ENCODE measurements at regions not wholly inside any gene's neighbourhood (a gene's known extent, or its start where the extent isn't known, plus 50 kb on each side); places are given as distances from the start of the nearest gene placed in this dataset.

DNA sequence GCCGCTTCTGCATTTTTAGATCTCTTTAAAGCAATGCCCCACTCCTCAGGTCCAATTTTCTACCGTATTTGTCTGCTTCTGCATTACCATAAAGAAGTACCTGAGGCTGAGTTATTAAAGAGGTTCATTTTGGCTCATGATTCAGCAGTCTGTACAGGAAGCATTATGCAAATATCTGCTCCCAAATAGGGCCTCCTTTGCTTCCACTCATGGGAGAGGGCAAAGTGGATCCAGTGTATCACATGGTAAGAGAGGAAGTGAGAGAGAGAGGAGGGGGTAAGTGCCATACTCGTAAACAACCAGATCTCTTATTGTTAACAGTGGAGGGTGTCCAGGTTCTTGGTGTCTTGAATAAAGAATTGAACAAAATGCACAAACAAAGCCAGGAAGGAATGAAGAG lies 316.1 kb upstream of the SEL1L start:
- DNase-seq, result no peak

DNA sequence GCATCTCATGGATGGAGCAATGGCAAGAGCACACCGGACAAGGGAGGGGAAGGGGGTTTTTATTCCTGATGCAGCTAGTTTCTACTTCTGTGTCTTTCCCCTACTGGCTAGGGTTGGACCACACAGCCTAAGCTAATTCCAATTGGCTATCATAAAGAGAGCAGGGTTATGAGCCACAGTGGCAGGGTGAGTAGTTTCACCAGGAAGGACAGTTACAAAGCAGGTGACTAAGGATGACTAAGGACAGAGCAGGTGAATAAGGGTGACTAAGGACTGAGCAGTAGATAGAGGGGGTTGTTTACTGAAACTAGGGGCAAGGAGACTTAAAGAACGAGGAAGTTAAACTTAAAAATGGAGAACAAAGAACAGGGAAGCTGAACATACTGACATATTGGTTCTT lies 321.4 kb upstream of the SEL1L start:
- no peak for DNase-seq

DNA sequence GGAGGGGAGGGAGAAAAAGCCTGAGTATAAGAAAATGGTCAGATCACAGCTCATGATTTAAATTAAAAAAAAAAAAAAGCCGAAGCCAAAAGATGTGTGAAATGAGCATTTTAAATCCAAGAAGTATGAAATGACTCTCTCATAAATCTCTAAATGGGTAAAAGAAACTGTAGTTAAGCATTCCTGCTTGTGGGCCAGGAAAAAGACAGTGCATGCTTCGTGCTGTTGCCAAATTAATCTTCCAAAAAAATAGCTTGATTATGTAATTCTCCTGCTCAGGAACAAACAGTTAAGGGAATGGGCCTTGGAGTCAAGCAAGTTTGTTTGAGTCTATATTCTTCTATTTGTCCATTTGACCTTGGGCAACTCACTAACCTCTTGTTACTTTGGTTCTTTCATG lies 325.4 kb upstream of the SEL1L start:
- no peak for DNase-seq

DNA sequence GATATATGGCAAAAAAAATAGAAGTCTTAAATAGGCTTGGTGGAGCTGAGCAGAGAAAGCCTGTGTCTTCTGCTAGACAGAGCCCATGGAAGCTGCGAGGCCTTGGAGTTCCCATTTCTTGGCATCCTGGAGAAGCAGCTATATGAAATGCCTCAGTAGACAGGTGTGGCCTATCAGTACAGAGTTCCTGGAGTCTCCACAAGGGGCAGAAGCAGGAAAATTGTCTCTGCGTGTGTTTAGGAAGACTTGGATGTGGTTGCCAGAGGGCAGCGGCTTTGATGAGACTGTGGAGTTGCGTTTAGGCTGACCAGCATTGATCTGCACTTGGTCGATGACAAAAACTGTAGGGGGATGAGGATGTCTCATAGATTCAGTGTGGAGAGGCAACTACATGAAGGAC lies 334.5 kb upstream of the SEL1L start:
- no peak for DNase-seq

DNA sequence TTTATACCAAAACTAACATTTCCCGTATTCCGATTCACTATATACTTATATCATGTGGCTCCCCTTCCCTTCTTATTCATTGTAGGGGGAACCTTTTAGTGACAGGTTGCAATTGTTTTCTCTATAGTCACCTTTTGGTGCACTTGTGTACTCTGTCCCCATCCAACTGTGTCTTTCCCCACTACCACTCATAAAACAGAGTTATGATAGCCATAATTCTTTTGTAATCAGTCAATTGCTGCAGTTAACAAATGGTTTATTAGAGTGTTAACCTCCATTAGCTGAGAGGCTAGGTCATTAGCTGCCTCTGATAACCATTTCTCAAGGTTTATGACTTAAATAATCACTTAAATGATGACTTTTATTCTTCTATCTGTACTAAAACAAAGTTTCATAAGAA lies 338.1 kb upstream of the SEL1L start:
- DNase-seq, result no peak

DNA sequence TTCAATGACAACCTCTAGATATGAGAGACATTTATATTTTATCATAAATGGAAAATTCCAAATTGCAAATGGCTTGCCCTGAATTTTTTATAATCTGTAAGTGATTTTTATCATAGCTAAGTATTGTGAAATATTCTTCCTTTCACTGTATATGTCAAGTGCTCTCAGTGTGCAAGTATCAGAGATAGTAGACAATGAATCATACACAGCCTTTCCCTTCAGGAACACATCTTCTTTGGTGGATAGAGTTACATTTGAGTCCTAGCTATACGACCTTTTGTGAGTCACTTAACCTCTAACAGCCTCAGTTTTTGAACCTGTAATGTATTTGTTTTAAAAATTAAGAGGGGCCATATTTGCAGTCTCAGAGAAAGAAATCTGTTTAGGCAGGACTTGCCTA lies 350.7 kb upstream of the SEL1L start:
- DNase-seq, result no peak

DNA sequence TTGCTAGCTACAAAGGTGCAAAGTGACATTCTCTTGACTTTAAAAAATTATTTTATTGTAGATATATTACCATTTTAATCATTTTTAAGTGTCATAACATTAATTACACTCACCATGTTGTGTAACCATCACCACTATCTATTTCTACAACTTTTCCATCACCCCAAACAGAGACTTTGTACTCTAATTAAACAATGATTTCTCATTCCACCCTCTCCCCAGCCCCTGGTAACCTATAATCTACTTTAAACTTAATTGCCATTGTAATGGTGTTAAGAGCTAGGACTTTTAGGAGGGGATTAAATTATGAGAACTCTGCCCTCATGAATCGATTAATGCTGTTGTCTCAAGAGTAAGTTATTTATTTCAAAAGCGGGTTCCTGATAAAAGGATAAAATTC lies 352.9 kb upstream of the SEL1L start:
- no peak for DNase-seq

DNA sequence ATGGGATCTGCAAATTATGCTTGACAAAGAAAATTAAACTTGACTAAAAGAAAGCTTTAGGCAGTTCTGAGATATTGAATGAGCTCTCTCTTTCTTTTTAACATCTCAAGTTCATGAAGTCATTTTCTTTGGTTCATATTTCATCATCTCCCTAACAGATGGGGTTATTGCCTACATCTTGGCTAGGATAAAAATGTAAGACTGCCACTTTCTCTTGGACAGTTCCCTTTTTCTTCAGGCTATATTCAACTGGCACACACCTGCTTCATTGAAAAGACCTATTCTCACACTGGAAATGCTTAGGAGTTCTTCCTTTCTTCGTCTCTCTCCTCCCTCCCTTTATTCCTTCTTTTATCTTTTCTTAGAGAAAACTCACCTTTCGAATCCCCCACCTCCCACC lies 355.9 kb upstream of the SEL1L start:
- no peak for DNase-seq

DNA sequence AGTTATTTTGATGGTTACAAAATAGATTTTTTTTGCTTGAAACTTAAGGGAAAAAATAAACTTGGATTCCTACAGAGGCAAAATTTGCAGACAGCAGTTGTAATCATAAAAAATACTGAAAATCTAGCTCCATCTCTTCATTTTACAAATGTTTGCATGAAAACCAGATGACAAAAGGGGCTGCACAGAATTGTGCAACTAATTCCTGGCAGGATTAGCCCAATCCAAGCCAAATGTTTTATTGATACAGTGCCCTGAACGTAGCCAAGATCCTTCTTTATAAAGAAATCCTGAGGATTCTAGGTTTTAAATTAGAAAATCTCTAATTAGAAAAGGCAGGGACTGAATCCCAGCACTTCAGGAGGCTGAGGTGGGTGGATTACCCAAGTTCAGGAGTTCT lies 356.4 kb upstream of the SEL1L start:
- DNase-seq, result no peak

DNA sequence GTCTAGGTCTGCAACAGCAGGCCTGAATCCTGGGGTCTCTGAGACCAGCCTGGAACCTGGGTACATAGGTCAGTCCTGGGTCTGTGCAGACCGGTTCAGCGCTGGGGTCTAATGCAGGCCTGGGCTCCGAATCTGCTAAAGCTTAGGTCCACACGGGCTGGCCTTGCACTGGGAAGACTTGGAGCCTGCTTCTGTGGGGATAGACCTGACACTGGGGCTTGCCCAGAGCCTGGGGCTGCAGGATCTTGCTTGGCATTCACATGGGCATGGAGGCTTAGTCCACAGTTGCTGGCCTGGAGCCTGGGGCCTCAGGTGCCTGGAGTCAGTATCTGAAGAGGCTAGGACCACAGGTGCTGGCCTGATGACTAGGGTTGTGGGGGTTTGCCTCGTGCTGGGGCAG lies 369.8 kb upstream of the SEL1L start:
- no peak for DNase-seq

DNA sequence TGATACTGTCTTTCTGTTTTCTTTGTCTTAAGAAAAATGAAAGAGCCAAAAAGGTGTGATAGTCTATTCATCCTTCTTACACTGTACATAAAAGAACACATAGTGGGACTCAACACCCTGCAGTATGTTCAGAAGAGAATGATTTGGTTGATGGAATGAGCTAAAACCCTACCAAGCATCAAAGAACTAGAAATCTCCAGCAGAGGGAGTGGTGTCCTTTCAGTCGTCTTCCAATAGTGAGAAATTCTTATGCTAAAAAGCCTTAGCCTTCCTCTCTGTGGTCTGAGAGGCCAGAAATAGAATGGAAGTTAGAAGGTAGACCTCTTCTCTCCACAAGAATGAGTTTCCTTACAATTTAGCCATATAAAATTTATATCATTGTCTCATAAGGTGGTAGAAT lies 393.4 kb upstream of the SEL1L start:
- no peak for DNase-seq

DNA sequence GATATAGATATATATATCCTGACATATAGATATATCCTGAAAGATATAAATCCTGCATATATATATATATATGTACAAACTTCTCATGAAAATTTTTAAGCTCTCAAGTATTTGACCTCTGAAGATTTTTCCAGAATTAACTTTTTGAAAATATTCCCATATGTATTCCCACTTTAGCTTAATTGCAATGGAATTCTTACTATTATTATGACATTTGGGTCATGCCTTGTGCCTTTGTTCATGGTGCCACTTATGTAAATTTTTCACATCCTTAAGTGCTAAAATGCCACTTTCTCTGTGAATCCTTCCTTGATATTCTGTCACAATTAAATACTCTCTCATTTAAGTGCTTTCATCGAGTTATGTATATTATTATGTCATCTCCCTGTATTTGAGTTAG lies 398.2 kb upstream of the SEL1L start:
- DNase-seq, result no peak

DNA sequence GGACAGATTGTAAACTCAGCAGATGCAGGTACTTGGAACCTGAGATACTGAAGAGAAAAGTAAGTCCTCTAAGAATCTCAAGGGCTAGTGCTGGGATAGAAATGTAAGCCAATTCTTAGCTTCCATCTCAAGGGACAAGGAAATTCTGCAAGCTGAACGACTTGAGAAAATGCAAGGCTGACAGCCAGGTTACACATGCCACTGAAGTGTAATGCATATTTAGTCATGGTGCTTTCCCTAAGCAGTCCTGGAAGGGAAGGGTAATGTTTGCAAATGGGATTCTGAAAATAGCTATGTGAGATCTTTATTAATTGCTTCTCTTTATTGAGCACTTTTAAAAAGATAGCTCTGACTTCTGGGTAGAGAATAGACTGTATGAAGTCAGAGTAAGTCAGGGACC lies 402.7 kb upstream of the SEL1L start:
- DNase-seq, result no peak

DNA sequence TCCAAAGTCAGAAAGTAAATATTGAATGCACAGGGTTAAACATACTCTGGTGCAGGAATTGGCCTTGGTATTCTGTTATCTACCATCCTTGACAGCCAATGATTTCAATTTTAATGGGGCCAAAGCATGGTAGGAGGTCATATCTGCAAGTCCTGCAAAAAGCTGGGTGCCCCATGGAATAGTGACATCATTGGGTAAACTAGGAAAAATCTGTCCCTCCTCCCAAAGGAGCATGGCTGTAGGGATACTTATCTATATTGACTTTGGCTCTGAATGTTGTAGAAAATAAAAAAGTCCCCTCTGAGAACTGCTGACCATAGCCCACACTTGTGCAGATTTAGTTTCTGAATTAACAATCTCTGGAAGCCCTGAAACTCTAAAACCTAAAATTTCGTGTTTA lies 403.2 kb upstream of the SEL1L start:
- DNase-seq, result no peak

DNA sequence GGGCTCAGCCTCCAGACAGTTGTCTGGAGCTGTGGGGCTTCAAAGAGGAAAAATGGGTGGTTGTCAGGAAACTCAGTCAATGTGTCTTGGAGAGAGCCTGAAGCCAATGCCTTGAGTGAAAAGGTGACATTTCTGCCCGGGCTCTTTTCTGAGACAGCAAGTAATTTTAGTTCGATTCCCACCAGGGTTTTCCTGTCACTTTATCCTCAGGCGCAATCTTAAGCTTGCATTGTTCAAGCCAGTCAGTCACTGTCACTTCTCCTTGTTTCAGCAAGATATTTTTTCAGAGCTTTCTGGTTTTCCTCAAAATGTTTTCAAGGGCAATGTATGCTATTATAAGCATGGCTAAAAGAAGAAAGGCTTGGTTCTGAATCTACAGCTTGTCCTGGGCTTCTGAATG lies 404.7 kb upstream of the SEL1L start:
- DNase-seq, result no peak

DNA sequence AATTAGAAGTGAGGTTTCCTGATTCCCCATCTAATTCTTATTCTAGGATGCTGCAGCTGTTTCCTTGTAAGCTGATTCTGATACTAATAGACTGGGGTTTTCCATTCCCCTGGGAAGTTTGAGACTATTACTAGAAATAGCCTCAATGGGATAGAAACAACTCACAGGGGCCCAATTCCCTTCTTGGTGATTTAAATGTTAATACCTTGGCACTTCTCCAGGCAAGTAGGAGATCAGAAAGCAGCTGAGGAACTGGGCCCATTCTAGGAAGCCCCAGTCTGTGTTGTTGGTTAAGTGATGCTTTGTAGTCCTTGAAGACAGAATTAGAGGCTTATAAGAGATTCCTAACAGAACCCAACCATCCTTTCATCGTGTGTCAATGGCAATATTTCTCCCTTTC lies 407.0 kb upstream of the SEL1L start:
- DNase-seq, result no peak

DNA sequence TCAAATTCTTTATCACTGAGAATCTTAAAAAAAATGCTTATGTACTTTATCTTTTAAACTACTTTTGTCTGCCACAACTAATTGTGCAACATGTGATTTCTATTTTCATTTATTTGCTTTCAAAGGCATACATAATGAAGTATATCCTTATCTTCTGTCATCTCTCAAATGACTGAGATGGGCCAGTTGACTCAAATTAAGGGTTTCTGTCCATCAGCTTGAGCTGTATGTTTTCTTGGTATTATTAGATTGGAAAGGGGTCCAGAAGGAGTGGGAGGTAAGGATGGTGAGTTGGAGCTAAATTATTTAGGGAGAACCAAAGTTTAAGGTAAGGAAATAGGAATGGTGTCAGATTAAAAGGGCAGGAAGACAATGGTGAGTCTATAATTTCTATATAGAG lies 408.4 kb upstream of the SEL1L start:
- no peak for DNase-seq

DNA sequence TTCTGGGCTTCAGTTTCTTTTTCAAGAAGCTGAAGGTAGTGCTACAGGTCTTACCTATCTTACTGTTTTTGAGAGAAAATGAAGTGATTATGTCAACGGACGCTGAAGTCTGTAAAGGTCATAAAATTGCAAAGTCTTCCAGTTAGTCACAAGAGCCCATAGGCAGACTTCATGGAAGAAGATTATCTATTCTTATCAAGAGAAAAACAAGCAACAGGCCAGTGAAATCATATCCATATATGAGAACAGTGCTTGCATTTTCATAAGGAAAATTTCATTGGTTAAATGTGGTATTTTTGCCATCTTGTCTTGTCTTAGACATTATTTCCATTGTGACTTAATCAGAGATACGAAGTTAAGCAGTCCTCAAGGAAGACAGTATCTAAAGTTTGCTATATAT lies 412.7 kb upstream of the SEL1L start:
- DNase-seq, result no peak

DNA sequence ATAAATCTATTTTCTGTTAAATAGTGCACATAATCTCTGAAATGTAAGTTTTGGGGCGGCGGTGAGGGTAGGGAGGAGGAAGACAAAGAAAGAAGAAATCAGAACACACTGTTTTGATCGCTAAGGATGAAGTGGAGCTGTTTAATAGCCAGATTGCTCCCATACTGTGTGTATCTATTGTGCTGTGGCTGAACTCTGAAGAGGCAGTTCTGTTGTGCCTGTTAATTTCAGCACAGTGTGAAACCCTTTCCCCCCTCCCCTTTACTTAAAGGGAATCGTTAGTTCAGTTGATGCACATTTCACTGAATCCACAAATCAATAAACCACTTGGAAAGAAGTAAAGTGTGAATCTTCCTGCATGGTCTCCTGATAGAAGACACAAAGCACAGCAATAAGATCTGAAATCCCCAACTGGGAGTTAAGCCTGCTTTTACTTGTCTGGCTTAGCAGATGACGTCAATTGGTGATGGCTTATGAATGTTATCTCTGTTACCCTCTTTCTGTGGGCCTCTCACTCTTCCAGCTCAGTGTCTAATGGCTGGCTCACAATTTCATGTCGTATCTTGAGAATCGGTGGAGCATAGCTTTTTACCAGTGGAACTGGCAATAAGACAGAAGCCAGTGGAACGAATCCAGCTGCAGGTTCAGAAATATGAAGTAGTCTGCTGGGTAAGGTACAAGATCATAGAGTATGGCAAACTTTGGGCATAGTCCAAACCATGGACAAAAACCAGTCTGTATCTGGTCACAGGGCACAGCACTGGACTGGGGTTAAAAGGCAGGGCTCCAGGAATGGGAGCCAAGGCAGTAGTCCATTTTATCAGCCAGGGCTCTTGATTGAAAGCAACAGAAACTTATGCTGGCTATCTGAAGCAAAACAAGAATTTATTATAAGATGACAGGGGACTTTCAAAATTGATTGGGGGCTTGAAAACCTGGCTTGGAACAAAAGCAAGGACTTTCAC lies 413.5 kb upstream of the SEL1L start:
- DNase-seq, result no peak

DNA sequence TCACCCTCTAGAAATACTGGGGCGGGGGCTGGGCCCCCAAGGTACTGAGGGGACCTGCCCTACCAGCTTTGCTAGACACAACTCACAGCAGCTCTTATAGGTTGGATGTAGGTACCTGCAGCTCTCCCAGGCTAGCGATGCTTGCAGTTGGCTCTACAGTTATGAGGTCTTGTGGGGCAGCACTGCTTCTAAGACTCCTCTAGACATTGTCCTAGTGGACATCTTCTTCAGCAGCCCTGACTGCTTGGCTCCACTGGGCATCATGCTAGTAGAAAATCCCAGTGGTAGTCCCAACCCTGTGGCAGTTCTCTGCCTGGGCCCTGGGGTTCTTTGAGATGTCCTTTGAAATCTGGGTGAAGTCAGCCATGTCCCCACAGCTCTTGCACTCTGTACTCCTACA lies 419.3 kb upstream of the SEL1L start:
- DNase-seq, result no peak

DNA sequence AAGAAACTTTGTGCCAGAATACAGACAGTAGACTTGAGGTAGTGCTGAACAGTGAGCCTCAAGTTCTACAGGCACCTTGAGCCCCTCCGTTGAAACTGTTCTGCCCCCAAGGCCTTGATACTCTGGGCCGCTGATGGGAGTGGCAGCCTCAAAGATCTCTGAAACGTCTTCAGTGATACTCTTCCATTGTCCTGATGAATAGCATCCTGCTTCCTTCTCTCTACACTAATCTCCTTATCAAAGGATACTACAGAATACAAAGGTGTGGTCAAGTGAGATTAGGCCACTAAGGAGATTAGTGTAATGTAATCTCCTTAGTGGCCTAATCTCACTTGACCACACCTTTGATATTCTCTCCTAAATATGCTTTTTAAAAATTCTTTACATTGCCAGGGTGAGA lies 419.8 kb upstream of the SEL1L start:
- no peak for DNase-seq

DNA sequence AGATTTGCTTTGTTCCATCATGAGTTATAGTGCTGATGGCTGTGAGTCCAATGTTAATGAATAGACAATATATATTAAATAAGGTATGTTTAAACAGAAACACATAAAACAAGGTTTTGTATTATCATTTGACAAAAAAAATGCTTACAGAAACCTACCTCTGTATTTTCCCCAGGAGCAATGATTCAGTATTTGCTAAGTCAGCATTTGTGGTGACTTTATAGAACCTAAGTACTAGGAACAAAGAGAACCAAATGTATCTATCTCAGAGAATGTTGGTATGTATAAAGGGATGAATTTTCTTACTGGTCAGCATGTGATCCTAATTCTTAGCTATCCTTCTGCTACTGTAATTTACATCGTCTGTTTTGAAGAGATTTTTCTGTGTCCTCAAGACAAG lies 421.5 kb upstream of the SEL1L start:
- no peak for DNase-seq

DNA sequence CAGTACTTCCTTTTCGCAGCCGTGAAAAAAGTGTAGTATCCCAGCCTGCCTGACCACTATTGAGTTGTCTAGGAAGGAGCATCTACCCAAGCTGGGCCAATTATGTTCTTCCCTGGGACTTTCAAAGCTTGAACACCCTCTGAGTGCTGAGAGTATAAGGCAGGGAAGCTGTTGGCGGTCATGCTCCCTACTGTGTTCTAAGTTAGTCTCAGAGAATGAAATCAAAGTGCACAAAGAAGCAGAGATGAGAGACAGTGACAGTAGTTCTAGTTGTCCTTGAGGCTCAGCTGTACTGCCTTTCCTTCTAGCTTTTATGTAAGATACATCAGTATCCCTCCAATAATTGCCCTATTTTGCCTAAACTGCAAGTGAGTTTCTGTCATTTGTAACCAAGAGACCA lies 427.1 kb upstream of the SEL1L start:
- DNase-seq, result no peak

DNA sequence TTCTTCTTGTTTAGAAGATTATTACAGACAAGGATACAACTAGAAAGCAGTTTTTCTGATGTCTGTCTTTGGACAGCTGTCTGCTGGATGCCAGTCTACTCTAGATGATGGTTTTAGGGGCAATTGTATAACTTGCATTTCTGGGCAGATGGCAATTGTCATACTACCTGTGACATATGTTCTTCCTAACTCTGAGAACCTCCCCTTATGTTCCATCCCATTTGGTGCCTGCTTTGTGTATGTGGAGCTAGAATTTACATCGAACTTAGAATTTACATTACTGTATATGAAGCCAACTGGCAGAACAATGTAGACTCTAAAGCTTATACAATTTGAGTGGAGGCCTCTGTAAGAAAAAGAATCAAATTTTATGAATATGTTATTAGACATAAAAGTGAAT lies 430.2 kb upstream of the SEL1L start:
- DNase-seq, result no peak

DNA sequence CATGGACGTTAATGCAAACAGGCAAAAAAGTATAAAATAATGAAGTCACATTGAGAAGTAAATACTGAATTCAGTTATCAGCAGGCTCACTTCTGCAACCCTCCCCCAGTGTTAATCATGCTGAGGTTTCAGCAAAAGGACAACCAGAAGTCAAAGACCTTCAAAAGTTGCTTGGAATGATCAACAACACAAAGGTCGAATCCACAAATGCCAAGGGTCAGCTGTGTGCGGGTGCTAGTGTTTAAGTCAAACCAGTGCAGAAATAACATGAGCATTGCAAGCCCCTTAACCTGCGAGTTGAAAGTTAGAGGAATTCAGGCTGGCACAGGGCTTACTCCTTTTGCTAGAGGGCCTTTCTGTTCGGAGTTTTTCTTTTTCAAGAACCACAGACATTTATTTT lies 436.7 kb upstream of the SEL1L start:
- no peak for DNase-seq

Measured in stimulated activated CD4-positive, alpha-beta T cell treated with anti-CD3 and anti-CD28 coated beads, Interleukin-4, amount 100 ng/mL, for 1 hour (primary cell).